GM23338 (cell line): ENCODE measurements at regions not wholly inside any gene's neighbourhood (a gene's known extent, or its start where the extent isn't known, plus 50 kb on each side); places are given as distances from the start of the nearest gene placed in this dataset.

Source experiments
- ATAC-seq: fragments of 200-7000 bp; cut with Tn5 transposase; 3 replicates; pipeline ENCODE4 v1.9.1; 2020
- DNase-seq: peaks from one replicate; pipeline ENCODE4 v3.0.0-alpha.2; 2015; ENCODE audit warnings: low spot score
- H2AFZ ChIP-seq: fragments of 200-600 bp; sonication (generic); 2 replicates; pipeline ENCODE4 v1.8.0; 2016; ENCODE audit warnings: antibody characterized with exemption, mild to moderate bottlenecking, moderate library complexity
- H3F3A ChIP-seq: fragments of 200-600 bp; sonication (generic); replicated peaks from 2 replicates; pipeline ENCODE4 v1.8.0; 2017; ENCODE audit warnings: antibody characterized with exemption, mixed run types, low read depth
- H3K27ac ChIP-seq: fragments of 200-600 bp; sonication (generic); 2 replicates; pipeline ENCODE4 v1.6.1; 2016; ENCODE audit warnings: low read depth
- H3K27me3 ChIP-seq: fragments of 200-600 bp; sonication (generic); 2 replicates; pipeline ENCODE4 v1.8.0; 2016; ENCODE audit warnings: mild to moderate bottlenecking, mixed run types, moderate library complexity; ENCODE audit not compliant: insufficient read depth
- H3K36me3 ChIP-seq: fragments of 200-600 bp; sonication (generic); 2 replicates; pipeline ENCODE4 v1.8.0; 2016; ENCODE audit warnings: mild to moderate bottlenecking; ENCODE audit not compliant: insufficient read depth
- H3K4me1 ChIP-seq: fragments of 200-600 bp; sonication (generic); 2 replicates; pipeline ENCODE4 v1.8.0; 2016; ENCODE audit warnings: mild to moderate bottlenecking, moderate library complexity; ENCODE audit not compliant: insufficient read depth
- H3K4me2 ChIP-seq: fragments of 200-600 bp; sonication (generic); 2 replicates; pipeline ENCODE4 v1.7.1; 2017; ENCODE audit warnings: mixed run types
- H3K4me3 ChIP-seq: fragments of 200-600 bp; sonication (generic); 2 replicates; pipeline ENCODE4 v1.6.1; 2016; ENCODE audit warnings: mixed run types
- H3K79me2 ChIP-seq: fragments of 200-600 bp; sonication (generic); replicated peaks from 2 replicates; pipeline ENCODE4 v1.8.0; 2017; ENCODE audit warnings: mild to moderate bottlenecking; ENCODE audit not compliant: insufficient read depth
- H3K9me2 ChIP-seq: fragments of 200-600 bp; sonication (generic); 2 replicates; pipeline ENCODE4 v1.8.0; 2017; ENCODE audit not compliant: insufficient read depth
- H4K20me1 ChIP-seq: fragments of 200-600 bp; sonication (generic); replicated peaks from 2 replicates; pipeline ENCODE4 v1.8.0; 2017; ENCODE audit warnings: mild to moderate bottlenecking; ENCODE audit not compliant: insufficient read depth
- H3K27ac Mint-ChIP-seq: 2 replicates; pipeline ENCODE4 v1.8.0; 2020; ENCODE audit warnings: inconsistent platforms, mild to moderate bottlenecking, moderate library complexity, mixed read lengths
- H3K27me3 Mint-ChIP-seq: 3 replicates; pipeline ENCODE4 v1.8.0; 2022; ENCODE audit warnings: low read depth, mild to moderate bottlenecking, moderate library complexity, mixed read lengths, inconsistent platforms; ENCODE audit not compliant: insufficient read depth, poor library complexity
- H3K36me3 Mint-ChIP-seq: 3 replicates; pipeline ENCODE4 v1.8.0; 2021; ENCODE audit warnings: low read depth, mild to moderate bottlenecking, inconsistent platforms, moderate library complexity, mixed read lengths
- H3K4me1 Mint-ChIP-seq: 3 replicates; pipeline ENCODE4 v1.8.0; 2020; ENCODE audit warnings: mild to moderate bottlenecking, inconsistent platforms, mixed read lengths
- H3K4me3 Mint-ChIP-seq: 3 replicates; pipeline ENCODE4 v1.8.0; 2021; ENCODE audit warnings: moderate library complexity, mild to moderate bottlenecking, inconsistent platforms, mixed read lengths
- H3K9me3 Mint-ChIP-seq: 3 replicates; pipeline ENCODE4 v1.8.0; 2020; ENCODE audit warnings: moderate library complexity, mild to moderate bottlenecking, inconsistent platforms, mixed read lengths
- CREB1 ChIP-seq: fragments of 250-450 bp; sonication (Bioruptor Pico); IDR thresholded peaks from 2 replicates; pipeline ENCODE4 v1.5.0; 2020; ENCODE audit warnings: low read depth, mild to moderate bottlenecking, moderate library complexity
- EZH2 ChIP-seq: fragments of 200-600 bp; sonication (generic); IDR thresholded peaks from one replicate; pipeline ENCODE4 v1.8.0; 2017; ENCODE audit warnings: antibody characterized with exemption, mild to moderate bottlenecking, low read depth; ENCODE audit not compliant: unreplicated experiment
- EZH2phosphoT487 ChIP-seq: fragments of 200-600 bp; sonication (generic); IDR thresholded peaks from one replicate; pipeline ENCODE4 v1.8.1; 2018; ENCODE audit warnings: antibody characterized with exemption; ENCODE audit not compliant: unreplicated experiment
- POLR2AphosphoS5 ChIP-seq: IDR thresholded peaks from 2 replicates; pipeline ENCODE4 v1.6.1; 2016; ENCODE audit warnings: antibody characterized with exemption, low read depth
- STAT1 ChIP-seq: IDR thresholded peaks from one replicate; pipeline ENCODE4 v1.6.1; 2016; ENCODE audit warnings: antibody characterized with exemption; ENCODE audit not compliant: unreplicated experiment
- ZNF114 ChIP-seq: fragments of 250-450 bp; sonication (Bioruptor Pico); IDR thresholded peaks from 2 replicates; pipeline ENCODE4 v1.5.0; 2020; ENCODE audit warnings: mild to moderate bottlenecking, moderate library complexity
- ZNF331 ChIP-seq: fragments of 250-450 bp; sonication (Bioruptor Pico); IDR thresholded peaks from 2 replicates; pipeline ENCODE4 v1.5.0; 2020; ENCODE audit warnings: low read depth, mild to moderate bottlenecking, moderate library complexity
- TF ChIP-seq, protein P1 (sequence below): IDR thresholded peaks from one replicate; pipeline ENCODE4 v1.6.1; 2018; ENCODE audit warnings: antibody characterized with exemption; ENCODE audit not compliant: unreplicated experiment

DNA sequence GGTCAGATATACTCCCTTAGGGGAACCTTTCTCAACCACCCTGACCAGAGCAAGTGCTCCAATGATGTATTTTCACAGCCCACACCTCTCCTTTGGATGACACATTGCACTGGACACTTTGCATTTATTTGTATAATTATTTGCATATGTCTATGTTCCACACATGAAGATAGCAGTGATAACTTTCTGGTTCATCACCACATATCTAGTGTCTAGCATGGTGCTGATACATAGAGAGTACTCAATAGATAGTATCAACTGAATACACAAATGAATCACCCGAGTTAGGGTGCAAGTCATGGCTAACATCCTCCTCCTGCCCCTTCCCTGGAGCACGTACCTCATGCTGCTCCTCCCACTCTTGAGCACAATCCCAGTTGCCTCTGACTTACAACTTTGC lies 617.6 kb downstream of the EBF1 start (continued):
- TF ChIP-seq, protein P1, sequence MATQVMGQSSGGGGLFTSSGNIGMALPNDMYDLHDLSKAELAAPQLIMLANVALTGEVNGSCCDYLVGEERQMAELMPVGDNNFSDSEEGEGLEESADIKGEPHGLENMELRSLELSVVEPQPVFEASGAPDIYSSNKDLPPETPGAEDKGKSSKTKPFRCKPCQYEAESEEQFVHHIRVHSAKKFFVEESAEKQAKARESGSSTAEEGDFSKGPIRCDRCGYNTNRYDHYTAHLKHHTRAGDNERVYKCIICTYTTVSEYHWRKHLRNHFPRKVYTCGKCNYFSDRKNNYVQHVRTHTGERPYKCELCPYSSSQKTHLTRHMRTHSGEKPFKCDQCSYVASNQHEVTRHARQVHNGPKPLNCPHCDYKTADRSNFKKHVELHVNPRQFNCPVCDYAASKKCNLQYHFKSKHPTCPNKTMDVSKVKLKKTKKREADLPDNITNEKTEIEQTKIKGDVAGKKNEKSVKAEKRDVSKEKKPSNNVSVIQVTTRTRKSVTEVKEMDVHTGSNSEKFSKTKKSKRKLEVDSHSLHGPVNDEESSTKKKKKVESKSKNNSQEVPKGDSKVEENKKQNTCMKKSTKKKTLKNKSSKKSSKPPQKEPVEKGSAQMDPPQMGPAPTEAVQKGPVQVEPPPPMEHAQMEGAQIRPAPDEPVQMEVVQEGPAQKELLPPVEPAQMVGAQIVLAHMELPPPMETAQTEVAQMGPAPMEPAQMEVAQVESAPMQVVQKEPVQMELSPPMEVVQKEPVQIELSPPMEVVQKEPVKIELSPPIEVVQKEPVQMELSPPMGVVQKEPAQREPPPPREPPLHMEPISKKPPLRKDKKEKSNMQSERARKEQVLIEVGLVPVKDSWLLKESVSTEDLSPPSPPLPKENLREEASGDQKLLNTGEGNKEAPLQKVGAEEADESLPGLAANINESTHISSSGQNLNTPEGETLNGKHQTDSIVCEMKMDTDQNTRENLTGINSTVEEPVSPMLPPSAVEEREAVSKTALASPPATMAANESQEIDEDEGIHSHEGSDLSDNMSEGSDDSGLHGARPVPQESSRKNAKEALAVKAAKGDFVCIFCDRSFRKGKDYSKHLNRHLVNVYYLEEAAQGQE: no peak
- TF ChIP-seq EZH2 (no peak), STAT1 (no peak), POLR2AphosphoS5 (no peak), CREB1 (CRISPR knock-in tag) (no peak)

DNA sequence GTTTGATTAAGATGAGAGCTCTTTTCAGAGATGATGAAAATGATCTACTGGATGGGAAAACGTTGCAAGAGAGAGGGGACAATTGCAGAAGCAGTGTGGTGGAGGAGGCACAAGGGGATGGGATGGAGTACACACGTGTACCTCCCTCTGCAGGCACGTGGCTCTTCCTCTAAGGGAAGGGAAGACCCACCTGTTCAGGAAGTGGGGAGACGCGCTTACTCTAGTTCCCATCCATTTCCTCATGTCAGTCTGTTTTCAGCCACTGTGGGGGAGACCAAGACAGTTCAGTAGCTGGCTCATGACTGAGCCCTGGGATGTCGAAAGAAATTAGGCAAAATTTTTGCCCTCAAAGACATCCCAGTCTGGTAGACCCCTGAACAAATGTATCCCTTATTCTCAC lies 619.2 kb upstream of the CLINT1 start:
- H3K27me3 Mint-ChIP-seq: peaks cover 2% of the 10 kb centered on the region
- DNase-seq: no peak
- Histone ChIP-seq H3K4me2 (no peak overlapping the region), H3K9me2 (peaks cover 4% of the 10 kb centered on the region; the same call in 1 of the 2 replicates), H3K4me1 (no peaks in the 10 kb centered on the region), H3K4me3 (no peak overlapping the region), H3F3A (no peaks in the 10 kb centered on the region), H3K27me3 (no peaks in the 10 kb centered on the region), H2AFZ (no peak overlapping the region), H3K36me3 (no peaks in the 10 kb centered on the region), H4K20me1 (no peaks in the 10 kb centered on the region), H3K27ac (no peak overlapping the region), H3K79me2 (no peaks in the 10 kb centered on the region)
- H3K9me3 Mint-ChIP-seq: no peaks in the 10 kb centered on the region; the same call in 1 of the 3 replicates
- H3K27ac Mint-ChIP-seq: no peak overlapping the region
- no peak for ATAC-seq
- H3K4me1 Mint-ChIP-seq: peaks cover under 1% of the 10 kb centered on the region
- TF ChIP-seq CREB1 (CRISPR knock-in tag) (no peak), ZNF114 (CRISPR knock-in tag) (no peak), EZH2phosphoT487 (no peak), POLR2AphosphoS5 (no peak), ZNF331 (CRISPR knock-in tag) (no peak)
- TF ChIP-seq, protein P1: no peak
- no peaks in the 10 kb centered on the region for H3K36me3 Mint-ChIP-seq
- H3K4me3 Mint-ChIP-seq: no peak overlapping the region
